Thyroid gland (tissue), 4 donors: ENCODE measurements at regions not wholly inside any gene's neighbourhood (a gene's known extent, or its start where the extent isn't known, plus 50 kb on each side); places are given as distances from the start of the nearest gene placed in this dataset.
"Not testable (repeated sequence)": the region's sequence is repeated elsewhere in the genome, so short reads cannot be mapped to it uniquely, and the experiment has no call there.

Experiments
- DNase-seq, 2 donors: peaks; one replicate each; pipeline ENCODE4 v3.0.0-alpha.2; 2019
- H3K27ac ChIP-seq, 3 donors: fragments of 200-600 bp; sonication (generic); 1 replicate in 2 of 3; 2 replicates in 1 of 3; pipeline ENCODE4 v1.5.1; 2016 to 2019; ENCODE audit warnings: mild to moderate bottlenecking in 1 of 3, moderate library complexity in 1 of 3
- H3K27me3 ChIP-seq: fragments of 200-600 bp; sonication (generic); one replicate; pipeline ENCODE4 v1.5.1; 2019
- H3K36me3 ChIP-seq, 2 donors: fragments of 200-600 bp; sonication (generic); one replicate each; pipeline ENCODE4 v1.5.1; 2016 to 2019
- H3K4me1 ChIP-seq, 2 donors: fragments of 200-600 bp; sonication (generic); one replicate each; pipeline ENCODE4 v1.5.1; 2017 to 2019
- H3K4me3 ChIP-seq, 3 donors: fragments of 200-600 bp; sonication (generic); replicated peaks in 1 of 3; 1 replicate in 2 of 3; 2 replicates in 1 of 3; pipeline ENCODE4 v1.5.1; 2016; ENCODE audit warnings: mild to moderate bottlenecking in 1 of 3
- H3K9me3 ChIP-seq: fragments of 200-600 bp; sonication (generic); one replicate; pipeline ENCODE4 v1.5.1; 2017
- CTCF ChIP-seq, 6 experiments: fragments of 200-600 bp in 3 of 6; fragments of 450-650 bp in 3 of 6; sonication (generic) in 3 of 6; IDR thresholded peaks; one replicate each; pipeline ENCODE4 v1.5.1; 2016 to 2019; ENCODE audit warnings: antibody characterized with exemption in 6 of 6, mild to moderate bottlenecking in 2 of 6, inconsistent platforms in 1 of 6, moderate library complexity in 1 of 6
- POLR2A ChIP-seq, 2 donors: fragments of 450-650 bp; IDR thresholded peaks; one replicate each; pipeline ENCODE4 v1.6.1; 2017; ENCODE audit warnings: antibody characterized with exemption in 2 of 2, mild to moderate bottlenecking in 2 of 2, moderate library complexity in 1 of 2
- WGBS, 2 donors: methylation state at CpG; one replicate each; pipeline ENCODE4 v1.1.5; 2017; 5-methylcytosine and 5-hydroxymethylcytosine counted together
- intact Hi-C: fragments of 100-400 bp; cut with DNase I; formaldehyde crosslinking; loops from one replicate; pipeline ENCODE4 v1.15.1; 2023

DNA sequence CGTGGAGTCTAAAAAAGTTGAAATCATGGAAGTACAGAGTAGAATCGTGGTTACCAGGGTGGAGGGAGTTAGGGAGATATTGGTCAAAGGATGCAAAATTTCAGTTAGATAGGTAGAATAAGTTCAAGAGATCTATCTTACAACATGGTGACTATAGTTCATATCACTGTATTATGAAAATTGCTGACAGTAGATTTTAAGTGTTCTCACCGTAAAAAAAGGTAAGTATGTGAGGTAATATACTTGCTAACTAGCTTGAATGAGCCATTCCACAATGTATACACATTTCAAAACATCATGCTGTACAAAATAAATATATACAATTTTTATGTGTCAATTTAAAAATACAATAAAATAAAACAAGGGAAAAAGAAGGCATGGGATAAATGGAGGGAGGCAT, 392.1 kb downstream of the CAAP1 start:
- Histone ChIP-seq H3K27ac (no peak overlapping the region), H3K4me1 (no peaks in the 10 kb centered on the region), H3K36me3 (no peaks in the 10 kb centered on the region), H3K9me3 (no peaks in the 10 kb centered on the region), H3K27me3 (no peaks in the 10 kb centered on the region), H3K4me3 (no peak overlapping the region)
- intact Hi-C loops = no loop called here
- TF ChIP-seq CTCF (IDR thresholded peaks at IDR 0.05) (no peak), POLR2A (IDR thresholded peaks at IDR 0.05) (no peak)
- 56 to 57% methylated on average over 3 of the region's 3 CpGs for WGBS, 2 donors
- DNase-seq = no peak

DNA sequence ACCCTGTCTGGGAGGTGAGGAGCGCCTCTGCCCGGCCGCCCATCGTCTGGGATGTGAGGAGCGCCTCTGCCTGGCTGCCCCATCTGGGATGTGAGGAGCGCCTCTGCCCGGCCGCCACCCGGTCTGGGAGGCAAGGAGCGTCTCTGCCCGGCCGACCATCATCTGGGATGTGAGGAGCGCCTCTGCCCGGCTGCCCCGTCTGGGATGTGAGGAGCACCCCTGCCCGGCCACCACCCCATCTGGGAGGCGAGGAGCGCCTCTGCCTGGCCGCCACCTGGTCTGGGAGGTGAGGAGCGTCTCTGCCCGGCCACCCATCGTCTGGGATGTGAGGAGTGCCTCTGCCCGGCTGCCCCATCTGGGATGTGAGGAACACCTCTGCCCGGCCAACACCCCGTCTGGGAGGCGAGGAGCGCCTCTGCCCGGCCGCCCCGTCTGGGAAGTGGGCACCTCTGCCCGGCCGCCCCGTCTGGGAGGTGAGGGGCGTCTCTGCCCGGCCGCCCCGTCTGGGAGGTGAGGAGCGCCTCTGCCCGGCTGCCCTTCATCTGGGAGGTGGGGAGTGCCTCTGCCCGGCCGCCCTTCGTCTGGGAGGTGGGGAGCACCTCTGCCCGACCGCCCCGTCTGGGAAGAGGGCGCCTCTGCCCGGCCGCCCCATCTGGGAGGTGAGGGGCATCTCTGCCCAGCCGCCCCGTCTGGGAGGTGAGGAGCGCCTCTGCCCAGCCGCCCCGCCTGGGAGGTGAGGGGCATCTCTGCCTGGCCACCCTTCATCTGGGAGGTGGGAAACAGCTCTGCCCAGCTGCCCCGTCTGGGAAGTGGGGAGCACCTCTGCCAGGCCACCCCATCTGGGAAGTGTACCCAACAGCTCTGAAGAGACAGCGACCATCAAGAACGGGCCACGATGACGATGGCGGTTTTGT, 399.7 kb downstream of the CAAP1 start:
- H3K4me3 ChIP-seq, H3K9me3 ChIP-seq, intact Hi-C loops, H3K27me3 ChIP-seq, H3K27ac ChIP-seq, DNase-seq, H3K36me3 ChIP-seq, H3K4me1 ChIP-seq: not testable (repeated sequence)
- 90 to 94% methylated on average over 30 to 39 of the region's 59 CpGs for WGBS, 2 donors

DNA sequence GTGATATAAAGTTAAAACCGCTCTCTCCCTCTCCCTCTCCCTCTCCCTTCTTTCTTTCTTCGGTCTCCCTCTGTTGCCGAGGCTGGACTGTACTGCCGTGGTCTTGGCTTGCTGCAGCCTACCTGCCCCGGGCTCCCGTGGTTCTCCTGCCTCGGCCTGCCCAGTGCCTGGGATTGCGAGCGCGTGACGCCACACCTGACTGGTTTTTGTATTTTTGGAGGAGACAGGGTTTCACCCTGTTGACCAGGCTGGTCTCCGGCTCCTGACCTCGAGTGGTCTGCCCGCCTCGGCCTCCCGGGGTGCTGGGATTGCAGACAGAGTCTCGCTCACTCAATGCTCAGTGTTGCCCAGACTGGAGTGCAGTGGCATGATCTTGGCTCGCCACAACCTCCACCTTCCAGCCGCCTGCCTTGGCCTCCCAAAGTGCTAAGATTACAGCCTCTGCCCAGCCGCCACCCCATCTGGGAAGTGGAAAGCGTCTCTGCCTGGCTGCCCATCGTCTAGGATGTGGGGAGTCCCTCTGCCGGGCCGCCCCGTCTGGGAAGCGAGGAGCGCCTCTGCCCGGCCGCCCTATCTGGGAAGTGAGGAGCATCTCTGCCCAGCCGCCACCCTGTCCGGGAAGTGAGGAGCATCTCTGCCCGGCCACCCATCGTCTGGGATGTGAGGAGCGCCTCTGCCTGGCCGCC, 400.5 kb downstream of the CAAP1 start:
- WGBS, 2 donors = 93 to 97% methylated on average over 11 to 28 of the region's 35 CpGs
- H3K36me3 ChIP-seq, H3K4me1 ChIP-seq, DNase-seq, H3K27ac ChIP-seq, intact Hi-C loops, H3K9me3 ChIP-seq, H3K27me3 ChIP-seq, H3K4me3 ChIP-seq: not testable (repeated sequence)

GRCh38 chr9:26483991-26484390, 408.6 kb downstream of the CAAP1 start:
- no peaks in the 10 kb centered on the region for H3K36me3 ChIP-seq
- WGBS, 2 donors = 97% methylated on average over 15 of the region's 15 CpGs
- no peaks in the 10 kb centered on the region for H3K9me3 ChIP-seq
- no peak for TF ChIP-seq CTCF (IDR thresholded peaks at IDR 0.05)
- TF ChIP-seq POLR2A (IDR thresholded peaks at IDR 0.05) = no peak
- H3K27ac ChIP-seq = no peak overlapping the region
- intact Hi-C loops = no loop called here
- no peaks in the 10 kb centered on the region for H3K27me3 ChIP-seq
- no peak overlapping the region for H3K4me3 ChIP-seq
- no peaks in the 10 kb centered on the region for H3K4me1 ChIP-seq
- no peak for DNase-seq

- intact Hi-C loops = no loop called here
- H3K27me3 ChIP-seq = no peaks in the 10 kb centered on the region
- TF ChIP-seq POLR2A (IDR thresholded peaks at IDR 0.05) (no peak), CTCF (IDR thresholded peaks at IDR 0.05) (no peak)
- no peaks in the 10 kb centered on the region for H3K4me1 ChIP-seq
- DNase-seq = no peak
- no peaks in the 10 kb centered on the region for H3K36me3 ChIP-seq
- H3K9me3 ChIP-seq = no peaks in the 10 kb centered on the region
- H3K27ac ChIP-seq = no peak overlapping the region
- no peak overlapping the region for H3K4me3 ChIP-seq
Observed at GRCh38 chr9:26477963-26478362, 414.6 kb downstream of the CAAP1 start.

DNA sequence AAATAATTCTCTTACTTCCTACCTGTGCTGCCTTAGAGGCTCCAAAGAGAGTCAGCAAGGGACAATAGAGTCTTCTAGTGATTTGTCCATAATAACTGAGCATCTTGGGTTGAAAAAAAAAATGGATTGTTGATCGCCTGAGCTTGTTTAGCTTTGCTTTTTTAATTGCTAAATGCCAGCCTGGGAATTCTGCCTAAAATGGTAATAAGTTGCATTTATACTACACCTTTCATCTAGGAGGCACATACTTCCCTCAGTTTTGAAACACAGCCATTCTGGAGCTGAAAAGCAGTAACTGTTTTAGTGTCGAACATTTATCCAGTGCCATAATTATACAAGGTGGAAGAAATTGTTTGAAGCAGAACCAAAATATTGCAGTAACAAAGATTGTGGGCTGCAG, 421.3 kb downstream of the CAAP1 start:
- Histone ChIP-seq H3K36me3 (no peaks in the 10 kb centered on the region), H3K27me3 (no peaks in the 10 kb centered on the region), H3K4me3 (no peak overlapping the region), H3K4me1 (no peaks in the 10 kb centered on the region), H3K9me3 (no peaks in the 10 kb centered on the region), H3K27ac (no peak overlapping the region)
- intact Hi-C loops = no loop called here
- WGBS, 2 donors = 88 to 91% methylated on average over 2 of the region's 2 CpGs
- no peak for DNase-seq
- no peak for TF ChIP-seq POLR2A (IDR thresholded peaks at IDR 0.05)
- TF ChIP-seq CTCF (IDR thresholded peaks at IDR 0.05) = no peak
